Suppressor macrophage (primary cell): ENCODE measurements at regions not wholly inside any gene's neighbourhood (a gene's known extent, or its start where the extent isn't known, plus 50 kb on each side); places are given as distances from the start of the nearest gene placed in this dataset.
"Not testable (repeated sequence)": the region's sequence is repeated elsewhere in the genome, so short reads cannot be mapped to it uniquely, and the experiment has no call there.

ENCODE experiments used
- DNase-seq, 4 experiments: peaks; one replicate each; pipeline ENCODE4 v3.0.0-alpha.2; 2020 to 2022

DNA sequence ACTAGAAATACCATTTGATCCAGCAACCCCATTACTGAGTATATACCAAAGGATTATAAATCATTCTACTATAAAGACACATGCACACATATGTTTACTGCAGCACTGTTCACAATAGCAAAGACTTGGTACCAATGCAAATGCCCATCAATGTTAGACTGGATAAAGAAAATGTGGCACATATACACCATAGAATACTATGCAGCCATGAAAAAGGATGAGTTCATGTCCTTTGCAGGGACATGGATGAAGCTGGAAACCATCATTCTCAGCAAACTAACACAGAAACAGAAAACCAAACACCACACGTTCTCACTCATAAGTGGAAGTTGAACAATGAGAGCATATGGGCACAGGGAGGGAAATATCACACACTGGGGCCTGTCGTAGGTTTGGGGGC, 106.0 kb downstream of the SPATA18 start:
- DNase-seq = not testable (repeated sequence)

DNA sequence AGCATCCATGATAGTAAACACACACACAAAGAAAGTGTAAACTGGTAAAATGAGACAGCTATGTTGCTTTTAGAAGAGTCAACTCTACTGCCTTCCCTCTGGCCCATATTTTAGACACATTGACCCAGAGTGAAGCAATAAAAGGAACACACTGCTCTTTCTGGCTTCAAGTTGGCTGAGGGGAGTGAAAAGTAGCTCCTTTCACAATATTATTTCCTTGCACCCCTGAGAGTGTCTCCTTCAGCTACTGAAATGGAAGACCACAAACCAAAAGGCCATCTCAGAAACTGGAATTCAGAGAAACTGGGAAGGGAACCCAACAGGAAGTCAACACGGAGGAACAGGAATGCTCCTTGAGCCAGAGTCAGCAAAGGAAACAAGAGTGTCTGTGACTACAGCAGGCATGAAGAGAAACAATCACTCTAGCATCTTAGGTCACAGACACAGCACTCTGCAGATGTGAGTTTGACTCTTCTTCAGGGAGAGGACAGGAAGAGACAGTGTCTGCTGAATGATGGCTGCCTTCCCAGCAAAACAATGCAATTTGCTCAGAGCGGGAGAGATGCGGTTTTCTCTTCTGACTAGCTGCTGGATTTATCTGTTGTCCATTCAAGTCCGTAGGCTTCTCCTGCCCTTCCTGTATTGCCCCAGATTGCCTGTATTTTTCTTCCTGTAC, 106.7 kb downstream of the SPATA18 start:
- no peak for DNase-seq

DNA sequence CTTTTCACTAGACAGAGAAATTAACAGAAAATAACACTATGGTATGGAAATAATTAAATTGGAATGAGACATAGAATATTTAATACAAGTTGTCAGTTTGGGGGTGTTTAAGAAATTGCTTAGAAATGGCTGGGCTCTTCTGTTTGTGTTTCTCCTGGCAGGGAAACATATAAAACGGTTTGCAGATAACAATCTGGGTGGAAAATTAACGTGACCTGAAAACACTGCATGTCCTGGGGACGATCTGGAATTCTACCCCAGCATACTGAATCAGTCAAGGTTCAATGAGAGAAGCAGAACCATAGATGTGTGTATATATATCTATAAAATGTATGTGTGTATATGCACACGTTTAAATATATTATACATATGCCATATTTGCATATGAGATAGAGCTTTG, 109.8 kb downstream of the SPATA18 start:
- DNase-seq = no peak

DNA sequence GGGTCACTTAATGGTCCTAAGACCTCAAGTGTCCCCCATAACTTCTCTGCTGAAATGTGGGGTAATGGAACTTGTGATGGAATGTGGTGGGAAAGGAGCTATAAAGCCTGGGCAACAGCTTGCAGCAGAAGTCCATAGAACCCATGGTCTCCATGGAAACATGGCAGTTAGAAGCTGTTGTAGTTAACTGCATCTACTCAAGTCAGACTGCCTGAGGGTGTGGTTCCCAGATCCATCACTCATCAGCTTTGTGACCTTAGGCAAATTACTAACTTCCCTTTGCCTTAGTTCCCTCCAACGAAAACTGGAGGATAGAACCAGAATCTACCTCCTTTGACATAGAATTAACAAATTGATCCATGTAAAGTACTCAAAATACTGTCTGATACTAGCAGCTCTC, 113.0 kb downstream of the SPATA18 start:
- DNase-seq = no peak

- peak; percentile 1 to 14 (median 6) for DNase-seq
Observed at GRCh38 chr4:52172166-52172565, 121.1 kb downstream of the SPATA18 start.

GRCh38 chr4:52173470-52174045, 122.5 kb downstream of the SPATA18 start:
- DNase-seq = no peak

- DNase-seq = no peak
Observed at GRCh38 chr4:52187603-52188002, 136.5 kb downstream of the SPATA18 start.

GRCh38 chr4:52192001-52192400, 140.9 kb downstream of the SPATA18 start:
- no peak for DNase-seq

- DNase-seq = no peak
Observed at GRCh38 chr4:52192721-52193135, 141.6 kb downstream of the SPATA18 start.

- DNase-seq = no peak
Observed at GRCh38 chr4:52195869-52196268, 144.8 kb downstream of the SPATA18 start.

GRCh38 chr4:52196606-52197130, 145.6 kb downstream of the SPATA18 start:
- no peak for DNase-seq

- no peak for DNase-seq
Observed at GRCh38 chr4:52197306-52197705, 146.2 kb downstream of the SPATA18 start.

DNA sequence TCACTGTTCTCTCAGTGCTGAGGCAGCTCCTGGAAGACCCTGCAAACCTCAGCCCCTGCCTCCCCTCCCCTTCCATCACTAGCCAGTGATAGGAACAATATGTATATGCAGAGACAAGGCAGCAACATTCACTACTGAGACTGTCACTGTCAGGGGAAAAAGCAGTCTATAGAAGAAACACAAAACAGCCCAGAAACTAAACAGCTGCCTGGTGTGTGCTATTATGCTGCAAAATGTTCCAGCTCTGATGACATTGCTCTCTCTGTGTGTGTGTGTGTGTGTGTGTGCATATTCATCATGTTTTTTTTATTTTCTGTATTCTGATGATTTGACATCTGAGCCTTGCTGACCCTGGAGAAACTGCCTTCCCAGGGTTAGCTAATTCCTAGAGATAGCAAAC, 147.2 kb downstream of the SPATA18 start:
- no peak for DNase-seq

- DNase-seq = no peak
Observed at GRCh38 chr4:52199574-52200338, 148.7 kb downstream of the SPATA18 start.

DNA sequence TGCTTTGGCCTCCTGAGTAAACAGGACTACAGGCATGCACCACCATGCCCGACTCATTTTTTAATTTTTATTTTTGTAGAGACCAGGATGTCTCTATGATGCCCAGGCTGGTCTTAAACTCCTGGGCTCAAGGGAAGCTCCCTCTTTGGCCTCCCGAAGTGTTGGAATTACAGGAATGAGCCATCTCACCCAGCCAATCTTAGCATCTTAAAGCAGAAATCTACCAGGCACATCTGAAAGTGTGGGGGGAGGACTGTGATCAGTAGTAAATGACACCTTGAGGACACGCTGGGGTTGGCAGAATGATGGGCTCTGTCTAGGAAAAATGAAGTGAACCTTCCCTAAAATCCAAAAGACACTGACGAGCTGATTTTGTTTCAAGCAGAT, 149.2 kb downstream of the SPATA18 start:
- no peak for DNase-seq

DNA sequence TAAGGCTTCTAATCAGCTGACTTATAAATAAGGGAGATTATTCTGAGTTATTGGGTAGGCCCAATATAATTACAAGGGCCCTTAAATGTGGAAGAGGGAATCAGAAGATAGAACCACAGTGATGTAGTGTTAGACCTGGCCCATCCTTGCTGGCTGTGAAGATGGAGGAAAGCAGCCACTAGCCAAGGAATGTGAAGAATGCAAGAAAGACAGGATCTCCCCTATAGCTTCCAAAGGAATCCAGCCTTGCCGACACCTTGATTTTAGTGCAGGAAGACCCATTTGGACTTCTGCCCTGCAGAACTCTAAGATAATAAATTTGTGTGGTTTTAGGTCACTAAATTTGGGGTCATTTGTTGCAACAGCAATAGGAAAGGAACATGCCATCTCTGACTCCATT, 150.6 kb downstream of the SPATA18 start:
- DNase-seq = no peak

DNA sequence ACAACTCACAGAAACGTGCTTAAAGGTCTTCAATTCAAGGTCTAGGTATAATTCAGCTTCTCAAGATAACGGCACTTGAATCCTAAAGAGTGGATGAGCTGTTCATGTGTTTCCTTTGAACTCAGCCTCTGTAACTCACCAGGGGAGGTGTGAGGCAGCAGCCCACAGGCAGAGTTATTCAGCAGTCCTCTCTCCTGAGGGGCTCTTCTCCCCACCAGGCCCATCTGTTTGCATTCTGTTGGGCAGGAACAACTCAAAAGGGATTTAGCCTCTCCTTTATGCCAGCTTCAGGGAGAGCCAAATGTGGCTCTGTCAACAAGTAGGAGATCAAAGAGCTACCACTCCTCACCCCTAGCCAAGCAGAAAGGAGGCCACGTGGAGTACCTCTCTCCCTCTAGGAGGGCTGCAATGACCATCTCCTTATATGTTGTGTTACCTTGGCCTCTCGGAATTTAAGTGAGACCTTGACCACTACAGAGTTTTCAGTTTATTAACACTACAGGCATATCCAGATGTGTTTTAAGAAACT, 151.2 kb downstream of the SPATA18 start:
- DNase-seq = no peak

GRCh38 chr4:52202931-52203330, 151.8 kb downstream of the SPATA18 start:
- no peak for DNase-seq

DNA sequence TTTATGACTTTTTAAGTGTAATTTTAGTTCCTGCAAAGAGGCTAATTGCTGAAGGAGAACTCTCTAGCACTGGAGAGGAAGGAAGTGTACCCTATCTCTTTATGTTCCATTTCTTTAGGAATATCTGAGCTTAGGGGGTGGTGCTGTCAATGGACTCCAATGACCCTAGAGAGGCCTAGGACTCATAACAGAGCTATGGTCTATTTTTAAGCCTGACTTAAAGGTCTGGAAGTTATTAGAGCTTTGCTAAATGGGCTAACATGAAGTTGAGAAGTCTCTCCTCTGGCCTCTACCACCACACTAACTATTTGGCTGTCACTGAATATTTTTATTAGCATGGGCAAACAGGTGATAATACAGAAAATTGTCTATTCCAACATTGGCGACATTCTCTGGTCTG, 152.2 kb downstream of the SPATA18 start:
- DNase-seq = no peak

DNA sequence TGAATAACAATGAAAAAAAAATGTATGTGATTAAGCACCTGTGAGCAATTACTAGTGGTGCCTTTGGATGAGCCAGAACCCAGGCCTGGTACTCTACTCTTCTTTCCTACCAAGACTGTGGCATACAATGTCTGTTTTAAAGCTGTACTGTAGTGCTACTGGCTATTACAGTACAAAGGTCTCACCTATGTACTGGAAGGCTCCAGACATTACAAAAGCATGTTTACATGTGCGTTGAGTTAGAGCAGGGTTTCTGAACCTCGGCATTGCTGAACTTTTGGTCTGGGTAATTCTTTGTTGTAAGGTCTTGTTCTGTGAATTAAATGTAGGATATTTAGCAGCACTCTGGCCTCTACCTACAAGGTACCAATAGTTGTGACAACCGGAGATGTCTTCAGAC, 153.8 kb downstream of the SPATA18 start:
- DNase-seq = no peak

DNA sequence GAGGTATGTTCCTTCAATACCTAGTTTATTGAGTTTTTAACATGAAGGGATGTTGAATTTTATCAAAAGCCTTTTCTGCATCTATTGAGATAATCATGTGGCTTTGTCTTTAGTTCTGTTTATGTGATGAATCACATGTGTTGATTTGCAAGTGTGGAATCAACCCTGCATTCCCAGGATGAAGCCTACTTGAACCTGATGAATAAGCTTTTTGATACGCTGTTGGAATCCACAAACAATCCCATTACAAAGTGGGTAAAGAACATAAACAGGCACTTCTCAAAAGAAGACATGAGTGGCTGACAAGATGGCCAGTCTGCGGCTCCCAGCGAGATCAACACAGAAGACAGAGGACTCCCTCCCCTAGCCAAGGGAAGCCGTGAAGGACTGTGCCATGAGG, 156.0 kb downstream of the SPATA18 start:
- not testable (repeated sequence) for DNase-seq

GRCh38 chr4:52212702-52213101, 161.6 kb downstream of the SPATA18 start:
- DNase-seq = no peak

DNA sequence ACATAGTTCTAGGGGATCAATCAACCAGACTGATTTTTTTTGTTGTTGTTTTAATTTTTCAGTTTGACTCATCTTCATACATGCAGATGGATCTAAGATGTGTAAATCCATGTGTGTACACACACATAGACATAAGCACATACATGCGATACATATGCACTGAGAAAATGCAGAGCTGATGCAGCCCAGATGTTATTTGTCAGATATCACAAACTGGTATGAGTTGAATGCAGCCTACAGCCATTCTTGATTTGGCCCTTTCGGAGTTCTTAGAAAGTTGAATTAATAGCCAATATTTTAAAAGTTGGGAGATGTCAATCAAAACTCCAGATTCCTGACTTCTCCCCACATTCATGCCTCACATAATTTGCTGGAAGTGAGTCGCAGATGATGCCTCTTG, 180.4 kb downstream of the SPATA18 start:
- no peak for DNase-seq
